ENCODE measurements at regions not wholly inside any gene's neighbourhood (a gene's known extent, or its start where the extent isn't known, plus 50 kb on each side); places are given as distances from the start of the nearest gene placed in this dataset.

- H3K4me1 ChIP-seq (ENCODE audit: control insufficient read depth, insufficient read depth, low read length) = no peaks in the 10 kb centered on the region
- no peak overlapping the region for H3K4me3 ChIP-seq (ENCODE audit: low read depth in 2 of 2, low read length in 2 of 2)
- no peaks in the 10 kb centered on the region for H3K27me3 ChIP-seq (ENCODE audit: control insufficient read depth, insufficient read depth, low read length)
- POLR2A ChIA-PET = no interaction called here
- no TSS peak for BruUV-seq (replicated peaks)
- H3K27ac ChIP-seq (ENCODE audit: low read length) = no peak overlapping the region
- in situ Hi-C loops (cut with HindIII; ENCODE audit: low pct_unique_long_range_greater_than_20kb, low sequenced_read_pairs) = no loop called here
- H3K9me3 ChIP-seq (ENCODE audit: control insufficient read depth, insufficient read depth, low read depth, low read length) = no peaks in the 10 kb centered on the region
- TF ChIP-seq REST (IDR thresholded peaks at IDR 0.05; ENCODE audit: insufficient read depth in 1 of 2, low read depth in 2 of 2, low read length in 1 of 2) = no peak
- no peak for TF ChIP-seq POLR2AphosphoS5 (IDR thresholded peaks at IDR 0.05; ENCODE audit: low read depth, low read length)
- TF ChIP-seq SIN3A (IDR thresholded peaks at IDR 0.05; ENCODE audit: borderline replicate concordance, insufficient read depth, low read depth, low read length) = no peak
- no peak for TF ChIP-seq CTCF (IDR thresholded peaks at IDR 0.05)
- TF ChIP-seq TCF7L2 (IDR thresholded peaks at IDR 0.05; ENCODE audit: low read depth, low read length) = no peak
- H3K36me3 ChIP-seq (ENCODE audit: control insufficient read depth, insufficient read depth, low read length) = no peaks in the 10 kb centered on the region
- CTCF ChIA-PET = no interaction called here
- ATAC-seq (no peak), DNase-seq (ENCODE audit: low read depth, low spot score) (no peak)
- intact Hi-C loops (cut with micrococcal nuclease; ENCODE audit: unreplicated experiment) = no loop called here
Observed at GRCh38 chr5:128836571-128836970, 128.7 kb upstream of the SLC27A6 start.

- ChIA-PET POLR2A (no interaction called here), CTCF (no interaction called here)
- Histone ChIP-seq H3K9me3 (ENCODE audit: control insufficient read depth, insufficient read depth, low read depth, low read length) (no peaks in the 10 kb centered on the region), H3K27ac (ENCODE audit: low read length) (no peak overlapping the region), H3K4me1 (ENCODE audit: control insufficient read depth, insufficient read depth, low read length) (no peaks in the 10 kb centered on the region), H3K4me3 (ENCODE audit: low read depth in 2 of 2, low read length in 2 of 2) (no peak overlapping the region), H3K36me3 (ENCODE audit: control insufficient read depth, insufficient read depth, low read length) (no peaks in the 10 kb centered on the region), H3K27me3 (ENCODE audit: control insufficient read depth, insufficient read depth, low read length) (no peaks in the 10 kb centered on the region)
- DNase-seq (ENCODE audit: low read depth, low spot score) (no peak), ATAC-seq (no peak)
- TF ChIP-seq REST (IDR thresholded peaks at IDR 0.05; ENCODE audit: insufficient read depth in 1 of 2, low read depth in 2 of 2, low read length in 1 of 2) (no peak), CTCF (IDR thresholded peaks at IDR 0.05) (no peak), POLR2AphosphoS5 (IDR thresholded peaks at IDR 0.05; ENCODE audit: low read depth, low read length) (no peak), SIN3A (IDR thresholded peaks at IDR 0.05; ENCODE audit: borderline replicate concordance, insufficient read depth, low read depth, low read length) (no peak), TCF7L2 (IDR thresholded peaks at IDR 0.05; ENCODE audit: low read depth, low read length) (no peak)
- intact Hi-C loops (cut with micrococcal nuclease; ENCODE audit: unreplicated experiment) (no loop called here), in situ Hi-C loops (cut with HindIII; ENCODE audit: low pct_unique_long_range_greater_than_20kb, low sequenced_read_pairs) (no loop called here)
- no TSS peak for BruUV-seq (replicated peaks)
Observed at GRCh38 chr5:128838623-128839022, 126.7 kb upstream of the SLC27A6 start.
